NCI-H226 (cell line): ENCODE measurements at regions not wholly inside any gene's neighbourhood (a gene's known extent, or its start where the extent isn't known, plus 50 kb on each side); places are given as distances from the start of the nearest gene placed in this dataset.

Experiments
- DNase-seq: peaks from one replicate; pipeline ENCODE4 v3.0.0-alpha.2; 2015

DNA sequence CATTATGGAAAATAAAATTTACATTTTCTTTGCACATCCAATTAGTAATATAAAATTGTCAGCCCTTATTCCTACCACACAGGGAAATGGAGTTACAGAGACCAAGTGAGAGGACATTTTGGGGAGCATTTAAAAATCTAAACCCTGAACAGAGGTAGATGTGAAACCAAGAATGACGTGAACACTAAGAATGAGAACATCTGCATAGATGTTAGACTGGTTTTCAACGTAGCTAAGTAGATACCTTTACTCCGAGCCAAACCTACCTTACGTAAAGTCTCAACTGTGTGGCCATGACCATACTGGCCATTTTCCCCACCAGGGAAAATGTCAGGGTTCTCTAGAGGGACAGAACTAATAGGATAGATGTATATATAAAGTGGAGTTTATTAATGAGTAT is 51.4 kb upstream of the THBS1 start:
- no peak for DNase-seq

DNA sequence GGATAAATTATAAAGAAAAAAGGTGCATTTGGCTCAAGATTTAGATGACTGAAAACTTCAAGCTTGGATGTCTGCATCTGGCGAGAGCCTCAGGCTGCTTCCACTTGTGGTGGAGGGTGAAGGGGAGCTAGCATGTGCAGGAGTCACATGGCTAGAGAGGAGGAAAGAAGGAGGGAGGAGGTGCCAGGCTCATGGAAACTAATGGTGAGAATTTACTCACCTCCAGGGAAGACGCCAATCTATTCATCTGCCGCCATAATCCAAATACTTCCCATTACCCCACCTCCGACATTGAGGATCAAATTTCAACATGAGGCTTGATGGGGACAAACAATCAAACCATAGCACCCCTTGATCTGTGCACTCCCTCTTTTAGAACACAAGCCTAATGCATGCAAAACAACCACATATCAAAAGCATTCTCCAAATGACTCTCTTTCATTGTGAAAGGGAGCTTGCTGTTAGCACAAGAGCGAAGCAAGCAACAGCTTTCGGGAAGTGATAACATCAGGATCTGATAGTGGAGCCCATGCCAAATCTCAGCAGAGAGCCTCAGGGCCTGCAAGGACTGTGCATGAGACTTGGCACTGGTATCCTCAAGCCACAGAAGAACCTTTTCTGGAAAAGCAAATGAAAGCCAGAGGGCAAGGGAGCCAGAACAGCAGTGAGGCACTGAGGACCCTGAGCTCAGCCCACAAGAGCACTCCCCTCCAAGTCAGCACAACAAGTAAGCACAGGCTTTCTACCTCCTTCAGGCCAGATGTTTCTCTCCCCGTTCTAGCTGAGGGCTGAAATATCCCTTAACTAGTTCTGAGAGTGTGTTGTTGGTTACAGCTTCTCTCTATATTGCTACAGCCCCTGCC is 50.2 kb upstream of the THBS1 start:
- DNase-seq = no peak
